ENCODE measurements at regions not wholly inside any gene's neighbourhood (a gene's known extent, or its start where the extent isn't known, plus 50 kb on each side); places are given as distances from the start of the nearest gene placed in this dataset.

DNA sequence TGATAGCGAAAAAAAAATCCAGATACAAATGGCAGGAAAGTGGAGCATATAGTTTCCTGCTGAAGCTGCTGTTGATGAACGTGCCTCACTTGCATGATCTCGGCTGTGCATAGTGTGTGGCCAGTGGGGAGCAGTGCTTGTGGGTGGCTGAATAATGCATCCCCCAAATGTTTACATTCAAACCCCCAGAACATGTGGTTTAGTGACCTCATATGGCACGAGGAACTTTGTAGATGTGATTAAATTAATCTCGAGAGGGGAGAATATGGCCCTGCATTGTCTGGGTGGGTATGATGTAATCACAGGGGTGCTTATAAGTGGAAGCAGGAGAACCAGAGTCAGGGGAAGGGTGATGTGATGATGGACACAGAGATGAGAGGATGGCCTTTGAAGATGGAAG lies 425.0 kb downstream of the TMEM121 start (continued):
- no peak for TF ChIP-seq CSDC2 (CRISPR knock-in tag; IDR thresholded peaks at IDR 0.05)

DNA sequence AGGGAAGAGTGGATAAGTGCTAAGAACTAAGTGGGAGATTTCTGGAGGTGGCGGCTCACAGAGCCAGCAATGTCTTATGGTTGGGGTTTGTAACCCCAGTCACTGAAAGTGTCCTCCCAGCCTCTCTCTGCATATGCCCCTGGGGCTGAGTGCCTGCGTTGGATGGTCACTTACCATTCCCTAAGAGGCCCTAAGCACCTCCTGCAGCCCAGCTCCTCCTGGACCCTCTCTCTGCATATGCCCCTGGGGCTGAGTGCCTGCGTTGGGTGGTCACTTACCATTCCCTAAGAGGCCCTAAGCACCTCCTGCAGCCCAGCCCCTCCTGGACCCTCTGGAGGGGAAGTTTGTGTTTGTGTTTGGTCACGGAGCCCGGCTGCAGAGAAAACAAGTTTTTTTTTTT lies 425.8 kb downstream of the TMEM121 start:
- no peak for TF ChIP-seq ZNF565 (CRISPR knock-in tag; conservative IDR thresholded peaks at IDR 0.05; ENCODE audit: low read depth)
- no peak for TF ChIP-seq ZFP3 (CRISPR knock-in tag; IDR thresholded peaks at IDR 0.05)
- no peak for TF ChIP-seq ZFP30 (CRISPR knock-in tag; IDR thresholded peaks at IDR 0.05)
- no peak for TF ChIP-seq TOX (CRISPR knock-in tag; IDR thresholded peaks at IDR 0.05; ENCODE audit: borderline replicate concordance)
- no peak for TF ChIP-seq ISL1 (CRISPR knock-in tag; IDR thresholded peaks at IDR 0.05)
- TF ChIP-seq ESRRG (CRISPR knock-in tag; IDR thresholded peaks at IDR 0.05) = no peak
- no peak for TF ChIP-seq OSR1 (CRISPR knock-in tag; IDR thresholded peaks at IDR 0.05)
- no peak for TF ChIP-seq SNAI2 (CRISPR knock-in tag; IDR thresholded peaks at IDR 0.05)
- TF ChIP-seq CSDC2 (CRISPR knock-in tag; IDR thresholded peaks at IDR 0.05) = no peak
- TF ChIP-seq, protein P1, sequence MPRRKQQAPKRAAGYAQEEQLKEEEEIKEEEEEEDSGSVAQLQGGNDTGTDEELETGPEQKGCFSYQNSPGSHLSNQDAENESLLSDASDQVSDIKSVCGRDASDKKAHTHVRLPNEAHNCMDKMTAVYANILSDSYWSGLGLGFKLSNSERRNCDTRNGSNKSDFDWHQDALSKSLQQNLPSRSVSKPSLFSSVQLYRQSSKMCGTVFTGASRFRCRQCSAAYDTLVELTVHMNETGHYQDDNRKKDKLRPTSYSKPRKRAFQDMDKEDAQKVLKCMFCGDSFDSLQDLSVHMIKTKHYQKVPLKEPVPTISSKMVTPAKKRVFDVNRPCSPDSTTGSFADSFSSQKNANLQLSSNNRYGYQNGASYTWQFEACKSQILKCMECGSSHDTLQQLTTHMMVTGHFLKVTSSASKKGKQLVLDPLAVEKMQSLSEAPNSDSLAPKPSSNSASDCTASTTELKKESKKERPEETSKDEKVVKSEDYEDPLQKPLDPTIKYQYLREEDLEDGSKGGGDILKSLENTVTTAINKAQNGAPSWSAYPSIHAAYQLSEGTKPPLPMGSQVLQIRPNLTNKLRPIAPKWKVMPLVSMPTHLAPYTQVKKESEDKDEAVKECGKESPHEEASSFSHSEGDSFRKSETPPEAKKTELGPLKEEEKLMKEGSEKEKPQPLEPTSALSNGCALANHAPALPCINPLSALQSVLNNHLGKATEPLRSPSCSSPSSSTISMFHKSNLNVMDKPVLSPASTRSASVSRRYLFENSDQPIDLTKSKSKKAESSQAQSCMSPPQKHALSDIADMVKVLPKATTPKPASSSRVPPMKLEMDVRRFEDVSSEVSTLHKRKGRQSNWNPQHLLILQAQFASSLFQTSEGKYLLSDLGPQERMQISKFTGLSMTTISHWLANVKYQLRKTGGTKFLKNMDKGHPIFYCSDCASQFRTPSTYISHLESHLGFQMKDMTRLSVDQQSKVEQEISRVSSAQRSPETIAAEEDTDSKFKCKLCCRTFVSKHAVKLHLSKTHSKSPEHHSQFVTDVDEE (CRISPR knock-in tag; IDR thresholded peaks at IDR 0.05) = no peak
- TF ChIP-seq, protein P2, sequence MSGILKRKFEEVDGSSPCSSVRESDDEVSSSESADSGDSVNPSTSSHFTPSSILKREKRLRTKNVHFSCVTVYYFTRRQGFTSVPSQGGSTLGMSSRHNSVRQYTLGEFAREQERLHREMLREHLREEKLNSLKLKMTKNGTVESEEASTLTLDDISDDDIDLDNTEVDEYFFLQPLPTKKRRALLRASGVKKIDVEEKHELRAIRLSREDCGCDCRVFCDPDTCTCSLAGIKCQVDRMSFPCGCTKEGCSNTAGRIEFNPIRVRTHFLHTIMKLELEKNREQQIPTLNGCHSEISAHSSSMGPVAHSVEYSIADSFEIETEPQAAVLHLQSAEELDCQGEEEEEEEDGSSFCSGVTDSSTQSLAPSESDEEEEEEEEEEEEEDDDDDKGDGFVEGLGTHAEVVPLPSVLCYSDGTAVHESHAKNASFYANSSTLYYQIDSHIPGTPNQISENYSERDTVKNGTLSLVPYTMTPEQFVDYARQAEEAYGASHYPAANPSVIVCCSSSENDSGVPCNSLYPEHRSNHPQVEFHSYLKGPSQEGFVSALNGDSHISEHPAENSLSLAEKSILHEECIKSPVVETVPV (CRISPR knock-in tag; IDR thresholded peaks at IDR 0.05) = no peak
- TF ChIP-seq, protein P3, sequence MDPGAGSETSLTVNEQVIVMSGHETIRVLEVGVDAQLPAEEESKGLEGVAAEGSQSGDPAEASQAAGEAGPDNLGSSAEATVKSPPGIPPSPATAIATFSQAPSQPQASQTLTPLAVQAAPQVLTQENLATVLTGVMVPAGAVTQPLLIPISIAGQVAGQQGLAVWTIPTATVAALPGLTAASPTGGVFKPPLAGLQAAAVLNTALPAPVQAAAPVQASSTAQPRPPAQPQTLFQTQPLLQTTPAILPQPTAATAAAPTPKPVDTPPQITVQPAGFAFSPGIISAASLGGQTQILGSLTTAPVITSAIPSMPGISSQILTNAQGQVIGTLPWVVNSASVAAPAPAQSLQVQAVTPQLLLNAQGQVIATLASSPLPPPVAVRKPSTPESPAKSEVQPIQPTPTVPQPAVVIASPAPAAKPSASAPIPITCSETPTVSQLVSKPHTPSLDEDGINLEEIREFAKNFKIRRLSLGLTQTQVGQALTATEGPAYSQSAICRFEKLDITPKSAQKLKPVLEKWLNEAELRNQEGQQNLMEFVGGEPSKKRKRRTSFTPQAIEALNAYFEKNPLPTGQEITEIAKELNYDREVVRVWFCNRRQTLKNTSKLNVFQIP (CRISPR knock-in tag; IDR thresholded peaks at IDR 0.05; ENCODE audit: borderline replicate concordance, low read depth) = no peak
- no peak for TF ChIP-seq ZC3H10 (CRISPR knock-in tag; IDR thresholded peaks at IDR 0.05)
- no peak for TF ChIP-seq BACH2 (CRISPR knock-in tag; IDR thresholded peaks at IDR 0.05; ENCODE audit: borderline replicate concordance)
- TF ChIP-seq RARB (CRISPR knock-in tag; IDR thresholded peaks at IDR 0.05) = no peak
- no peak for TF ChIP-seq GLIS3 (CRISPR knock-in tag; IDR thresholded peaks at IDR 0.05)
- no peak for TF ChIP-seq TCF4 (CRISPR knock-in tag; IDR thresholded peaks at IDR 0.05; ENCODE audit: borderline replicate concordance)
- TF ChIP-seq ZNF8 (CRISPR knock-in tag; IDR thresholded peaks at IDR 0.05) = no peak
- TF ChIP-seq ARNTL (CRISPR knock-in tag; IDR thresholded peaks at IDR 0.05; ENCODE audit: borderline replicate concordance, low read depth) = no peak
- TF ChIP-seq, protein P4, sequence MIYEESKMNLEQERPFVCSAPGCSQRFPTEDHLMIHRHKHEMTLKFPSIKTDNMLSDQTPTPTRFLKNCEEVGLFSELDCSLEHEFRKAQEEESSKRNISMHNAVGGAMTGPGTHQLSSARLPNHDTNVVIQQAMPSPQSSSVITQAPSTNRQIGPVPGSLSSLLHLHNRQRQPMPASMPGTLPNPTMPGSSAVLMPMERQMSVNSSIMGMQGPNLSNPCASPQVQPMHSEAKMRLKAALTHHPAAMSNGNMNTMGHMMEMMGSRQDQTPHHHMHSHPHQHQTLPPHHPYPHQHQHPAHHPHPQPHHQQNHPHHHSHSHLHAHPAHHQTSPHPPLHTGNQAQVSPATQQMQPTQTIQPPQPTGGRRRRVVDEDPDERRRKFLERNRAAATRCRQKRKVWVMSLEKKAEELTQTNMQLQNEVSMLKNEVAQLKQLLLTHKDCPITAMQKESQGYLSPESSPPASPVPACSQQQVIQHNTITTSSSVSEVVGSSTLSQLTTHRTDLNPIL (CRISPR knock-in tag; IDR thresholded peaks at IDR 0.05; ENCODE audit: low read depth) = no peak
- ATAC-seq = no peak

DNA sequence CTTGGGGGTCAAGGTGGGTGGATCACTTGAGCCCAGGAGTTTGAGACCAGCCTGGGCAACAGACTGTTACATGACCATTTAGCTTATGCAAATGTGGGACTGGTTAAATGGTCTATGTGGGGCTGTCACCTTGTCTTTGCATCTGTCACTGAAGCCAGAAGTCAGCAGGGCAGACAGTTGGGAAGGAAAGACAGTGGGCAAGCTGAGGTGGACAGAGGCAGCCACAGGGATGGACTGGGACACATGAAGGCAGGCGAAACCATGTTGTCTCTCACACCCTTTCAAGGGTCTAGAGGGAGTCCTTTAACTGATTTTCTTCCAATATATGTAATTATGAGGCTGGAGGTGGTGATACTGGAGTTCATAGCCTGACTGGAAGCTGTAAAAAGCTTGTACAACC lies 426.4 kb downstream of the TMEM121 start:
- no peak for ATAC-seq
- no peak for TF ChIP-seq TOX (CRISPR knock-in tag; IDR thresholded peaks at IDR 0.05; ENCODE audit: borderline replicate concordance)
- TF ChIP-seq, protein P1 (CRISPR knock-in tag; IDR thresholded peaks at IDR 0.05) = no peak
- TF ChIP-seq ZNF8 (CRISPR knock-in tag; IDR thresholded peaks at IDR 0.05) = no peak
- TF ChIP-seq ZC3H10 (CRISPR knock-in tag; IDR thresholded peaks at IDR 0.05) = no peak
- TF ChIP-seq, protein P5, sequence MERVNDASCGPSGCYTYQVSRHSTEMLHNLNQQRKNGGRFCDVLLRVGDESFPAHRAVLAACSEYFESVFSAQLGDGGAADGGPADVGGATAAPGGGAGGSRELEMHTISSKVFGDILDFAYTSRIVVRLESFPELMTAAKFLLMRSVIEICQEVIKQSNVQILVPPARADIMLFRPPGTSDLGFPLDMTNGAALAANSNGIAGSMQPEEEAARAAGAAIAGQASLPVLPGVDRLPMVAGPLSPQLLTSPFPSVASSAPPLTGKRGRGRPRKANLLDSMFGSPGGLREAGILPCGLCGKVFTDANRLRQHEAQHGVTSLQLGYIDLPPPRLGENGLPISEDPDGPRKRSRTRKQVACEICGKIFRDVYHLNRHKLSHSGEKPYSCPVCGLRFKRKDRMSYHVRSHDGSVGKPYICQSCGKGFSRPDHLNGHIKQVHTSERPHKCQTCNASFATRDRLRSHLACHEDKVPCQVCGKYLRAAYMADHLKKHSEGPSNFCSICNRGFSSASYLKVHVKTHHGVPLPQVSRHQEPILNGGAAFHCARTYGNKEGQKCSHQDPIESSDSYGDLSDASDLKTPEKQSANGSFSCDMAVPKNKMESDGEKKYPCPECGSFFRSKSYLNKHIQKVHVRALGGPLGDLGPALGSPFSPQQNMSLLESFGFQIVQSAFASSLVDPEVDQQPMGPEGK (CRISPR knock-in tag; IDR thresholded peaks at IDR 0.05; ENCODE audit: borderline replicate concordance) = no peak
- TF ChIP-seq RARB (CRISPR knock-in tag; IDR thresholded peaks at IDR 0.05) = no peak
- no peak for TF ChIP-seq ISL1 (CRISPR knock-in tag; IDR thresholded peaks at IDR 0.05)
- TF ChIP-seq BACH2 (CRISPR knock-in tag; IDR thresholded peaks at IDR 0.05; ENCODE audit: borderline replicate concordance) = no peak
- TF ChIP-seq PPARA (CRISPR knock-in tag; IDR thresholded peaks at IDR 0.05; ENCODE audit: borderline replicate concordance) = no peak
- no peak for TF ChIP-seq ZFP3 (CRISPR knock-in tag; IDR thresholded peaks at IDR 0.05)
- TF ChIP-seq, protein P3 (CRISPR knock-in tag; IDR thresholded peaks at IDR 0.05; ENCODE audit: borderline replicate concordance, low read depth) = no peak
- TF ChIP-seq GLIS3 (CRISPR knock-in tag; IDR thresholded peaks at IDR 0.05) = no peak
- TF ChIP-seq, protein P2 (CRISPR knock-in tag; IDR thresholded peaks at IDR 0.05) = no peak
- no peak for TF ChIP-seq ARNTL (CRISPR knock-in tag; IDR thresholded peaks at IDR 0.05; ENCODE audit: borderline replicate concordance, low read depth)
- no peak for TF ChIP-seq CSDC2 (CRISPR knock-in tag; IDR thresholded peaks at IDR 0.05)
